DMS53 treated with DMSO at 0.1 percent for 48 hours (cell line): ENCODE measurements at regions not wholly inside any gene's neighbourhood (a gene's known extent, or its start where the extent isn't known, plus 50 kb on each side); places are given as distances from the start of the nearest gene placed in this dataset.
"Not testable (repeated sequence)": the region's sequence is repeated elsewhere in the genome, so short reads cannot be mapped to it uniquely, and the experiment has no call there.

ENCODE experiments used
- DNase-seq: peaks from one replicate; lab custom pipeline; 2025; ENCODE audit not compliant: unreplicated experiment; lab: John Stamatoyannopoulos, UW

DNA sequence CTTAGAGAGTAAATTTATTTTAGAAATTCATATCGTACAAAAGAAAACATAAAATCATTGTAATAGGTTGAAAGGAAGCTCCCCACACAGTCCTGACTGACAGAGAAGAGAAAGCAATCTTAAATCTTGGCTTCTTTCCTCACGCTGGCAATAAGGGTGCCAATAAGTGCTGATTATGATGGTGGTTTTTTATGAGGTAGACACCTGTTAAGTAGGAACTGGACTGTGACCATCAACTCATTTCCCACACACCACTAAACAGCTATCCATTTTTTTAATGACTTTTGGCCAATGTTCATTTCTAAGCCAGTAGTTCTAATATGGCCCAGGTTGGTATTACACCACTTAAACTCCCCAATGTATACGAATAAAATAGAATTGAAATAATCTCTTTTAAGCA lies 893.5 kb upstream of the NUDT12 start:
- DNase-seq = no peak

- peak; percentile 17 for DNase-seq
Observed at GRCh38 chr5:104452550-104452949, 890.0 kb upstream of the NUDT12 start.

DNA sequence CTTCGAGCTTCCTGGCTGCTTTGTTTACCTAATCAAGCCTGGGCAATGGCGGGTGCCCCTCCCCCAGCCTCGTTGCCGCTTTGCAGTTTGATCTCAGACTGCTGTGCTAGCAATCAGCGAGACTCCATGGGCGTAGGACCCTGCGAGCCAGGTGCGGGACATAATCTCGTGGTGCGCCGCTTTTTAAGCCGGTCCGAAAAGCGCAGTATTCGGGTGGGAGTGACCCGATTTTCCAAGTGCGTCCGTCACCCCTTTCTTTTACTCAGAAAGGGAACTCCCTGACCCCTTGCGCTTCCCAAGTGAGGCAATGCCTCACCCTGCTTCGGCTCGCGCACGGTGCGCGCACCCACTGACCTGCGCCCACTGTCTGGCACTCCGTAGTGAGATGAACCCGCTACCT lies 889.3 kb upstream of the NUDT12 start:
- DNase-seq = not testable (repeated sequence)

DNA sequence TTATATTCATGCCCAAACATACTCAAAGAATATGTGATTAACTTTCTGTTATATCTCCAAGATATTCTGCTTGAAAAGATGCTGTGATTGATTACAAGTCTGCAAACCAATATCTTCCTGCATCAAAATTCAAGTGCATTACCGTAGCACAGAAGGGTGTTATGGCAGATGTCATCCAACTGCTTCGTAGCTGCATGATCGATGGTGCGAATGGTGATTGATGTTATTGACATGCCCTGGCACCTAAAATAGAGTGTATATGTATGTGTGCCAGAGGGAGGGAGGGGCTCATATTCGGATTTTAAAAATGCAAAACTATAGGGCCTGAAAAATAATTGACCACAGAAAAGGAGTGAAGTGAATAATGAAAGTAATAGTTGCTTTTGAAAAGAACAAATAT lies 882.1 kb upstream of the NUDT12 start:
- DNase-seq = no peak

- no peak for DNase-seq
Observed at GRCh38 chr5:104443706-104444105, 881.1 kb upstream of the NUDT12 start.

GRCh38 chr5:104431981-104432380 lies 869.4 kb upstream of the NUDT12 start:
- no peak for DNase-seq

DNA sequence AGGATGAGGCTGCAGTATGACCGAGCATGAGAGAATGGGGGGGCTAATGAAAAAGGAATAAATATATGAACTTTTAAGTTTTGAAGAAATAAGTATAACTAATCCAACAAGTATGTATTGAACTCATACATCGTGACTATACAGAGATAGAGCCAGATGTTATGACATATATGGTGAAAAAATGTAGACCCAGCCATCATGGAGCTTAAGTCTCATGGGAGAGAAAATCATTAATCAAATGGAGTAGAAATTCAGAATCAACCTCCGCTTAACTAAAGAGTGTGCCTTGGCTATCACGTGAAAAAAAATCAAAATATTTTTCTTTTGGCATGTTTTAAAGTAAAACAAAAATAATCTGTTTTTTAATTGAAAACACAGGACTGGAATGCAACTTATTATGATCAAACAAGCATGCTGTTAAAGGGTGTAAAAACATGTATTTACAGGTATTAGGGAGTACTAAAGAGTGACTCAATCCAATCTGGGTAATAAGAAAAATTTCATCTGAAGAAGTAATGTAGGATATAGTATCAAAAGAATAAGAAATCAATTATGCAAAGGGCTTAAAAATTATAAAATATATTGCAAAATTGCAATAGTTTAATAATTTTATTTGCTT lies 868.5 kb upstream of the NUDT12 start:
- DNase-seq = no peak

- DNase-seq = no peak
Observed at GRCh38 chr5:104429911-104430310, 867.3 kb upstream of the NUDT12 start.

DNA sequence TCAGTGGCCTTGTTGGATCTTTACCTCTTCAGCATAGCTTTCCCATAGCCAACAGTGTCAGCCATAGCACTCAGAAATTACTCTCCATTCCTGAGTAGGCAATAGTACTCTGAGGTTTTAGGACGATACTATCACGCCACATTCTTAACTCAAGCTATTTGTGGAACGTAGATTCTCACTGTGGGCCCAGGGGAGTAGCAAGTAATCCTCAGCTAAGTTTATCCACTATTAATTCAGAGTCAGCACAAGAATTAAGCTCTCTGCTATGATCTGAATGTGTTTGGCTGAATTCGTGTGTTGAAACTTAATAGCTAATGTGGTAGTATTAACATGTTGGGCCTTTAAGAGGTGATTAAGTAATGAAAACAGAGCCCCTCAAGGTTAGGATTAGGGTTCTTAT lies 858.8 kb upstream of the NUDT12 start:
- DNase-seq = no peak

DNA sequence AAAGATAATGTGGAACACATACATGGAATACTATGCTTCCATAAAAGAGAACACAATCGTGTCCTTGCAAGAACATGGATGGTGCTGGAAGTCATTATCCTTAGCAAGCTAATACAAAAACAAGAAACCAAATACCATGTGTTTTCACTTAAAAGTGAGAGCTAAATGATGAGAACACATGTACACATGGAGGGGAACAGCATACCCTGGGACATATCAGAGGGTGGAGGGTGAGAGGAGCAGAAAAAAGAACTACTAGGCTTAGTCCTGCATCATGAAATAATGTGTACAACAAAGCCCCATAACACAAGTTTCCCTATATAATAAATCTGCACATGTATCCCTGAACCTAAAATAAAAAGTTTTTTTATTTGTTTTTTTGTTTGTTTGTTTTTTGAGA lies 855.5 kb upstream of the NUDT12 start:
- no peak for DNase-seq

- DNase-seq = peak; percentile 48
Observed at GRCh38 chr5:104412649-104413240, 850.2 kb upstream of the NUDT12 start.

GRCh38 chr5:104400941-104401340 lies 838.4 kb upstream of the NUDT12 start:
- no peak for DNase-seq

- no peak for DNase-seq
Observed at GRCh38 chr5:104385906-104386305, 823.3 kb upstream of the NUDT12 start.

DNA sequence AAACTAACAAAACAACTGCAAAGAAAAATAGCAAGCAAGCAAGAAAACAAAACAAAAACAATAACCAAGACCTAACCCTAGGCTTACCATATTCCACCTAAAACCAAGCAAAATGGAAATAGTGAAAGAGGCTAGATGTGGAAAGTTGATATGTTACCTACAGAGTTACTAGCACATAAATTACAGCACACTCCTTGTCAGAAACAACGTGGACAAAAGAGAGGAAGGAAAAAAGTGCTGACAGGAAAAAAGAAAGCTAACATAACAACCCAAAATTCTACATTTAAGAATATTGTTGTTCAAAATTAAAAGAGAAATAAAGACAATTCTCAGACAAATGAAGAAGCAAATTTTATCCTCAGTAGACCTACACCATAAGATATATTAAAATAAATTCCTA lies 812.8 kb upstream of the NUDT12 start:
- no peak for DNase-seq

DNA sequence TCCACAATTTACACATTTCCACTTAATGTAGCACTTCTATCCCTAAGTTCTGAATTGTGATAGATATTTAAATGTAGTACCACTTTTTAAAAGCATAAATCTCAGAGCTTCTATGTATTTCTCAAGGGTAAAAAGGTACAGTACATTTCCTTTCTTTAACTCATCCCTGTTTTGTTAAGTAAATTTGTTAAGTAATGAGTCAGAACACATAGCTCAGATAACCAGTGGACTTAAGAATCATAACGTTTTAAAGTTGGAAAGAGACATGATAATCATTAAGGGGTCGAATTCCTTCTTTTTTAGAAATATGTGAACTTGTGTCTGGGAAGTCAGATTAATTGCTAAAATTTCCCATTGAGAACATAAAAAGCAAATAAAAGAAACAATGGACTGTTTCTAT lies 810.2 kb upstream of the NUDT12 start:
- DNase-seq = no peak

GRCh38 chr5:104372376-104372775 lies 809.8 kb upstream of the NUDT12 start:
- DNase-seq = no peak

- DNase-seq = no peak
Observed at GRCh38 chr5:104370523-104370922, 807.9 kb upstream of the NUDT12 start.

DNA sequence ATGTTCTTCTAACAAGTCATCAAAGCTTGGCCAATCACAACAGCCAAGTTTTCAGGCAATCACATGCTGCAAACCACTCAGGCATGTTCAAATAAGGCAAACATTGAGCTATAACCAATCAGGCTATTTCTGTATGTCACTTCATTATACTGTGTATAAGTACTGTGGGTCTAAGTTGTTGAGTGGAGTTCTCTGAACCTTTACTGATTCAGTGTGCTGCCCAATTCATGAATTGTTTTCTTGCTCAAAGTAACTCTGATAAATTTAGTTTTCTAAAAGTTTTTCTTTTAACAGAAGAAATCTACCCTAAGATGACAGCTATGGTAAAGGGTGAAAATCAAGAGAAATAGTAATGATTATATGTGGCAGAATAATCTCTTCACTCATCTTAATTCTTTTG lies 805.4 kb upstream of the NUDT12 start:
- no peak for DNase-seq

- DNase-seq = no peak
Observed at GRCh38 chr5:104363567-104363966, 801.0 kb upstream of the NUDT12 start.

DNA sequence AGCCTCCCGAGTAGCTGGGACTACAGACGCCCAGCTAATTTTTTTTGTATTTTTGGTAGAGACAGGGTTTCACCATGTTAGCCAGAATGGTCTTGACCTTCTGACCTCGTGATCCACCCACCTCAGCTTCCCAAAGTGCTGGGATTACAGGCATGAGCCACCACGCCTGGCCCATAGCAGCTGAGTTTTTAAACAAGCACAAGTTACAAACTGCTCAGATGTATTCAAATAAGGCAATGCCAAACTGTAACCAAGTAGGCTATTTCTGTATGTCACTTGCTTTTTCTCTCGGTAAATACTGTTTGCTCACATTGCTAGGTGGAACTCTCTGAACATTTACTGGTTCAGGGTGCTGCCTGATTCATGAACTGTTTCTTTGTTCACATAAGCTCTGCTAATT lies 799.3 kb upstream of the NUDT12 start:
- no peak for DNase-seq

DNA sequence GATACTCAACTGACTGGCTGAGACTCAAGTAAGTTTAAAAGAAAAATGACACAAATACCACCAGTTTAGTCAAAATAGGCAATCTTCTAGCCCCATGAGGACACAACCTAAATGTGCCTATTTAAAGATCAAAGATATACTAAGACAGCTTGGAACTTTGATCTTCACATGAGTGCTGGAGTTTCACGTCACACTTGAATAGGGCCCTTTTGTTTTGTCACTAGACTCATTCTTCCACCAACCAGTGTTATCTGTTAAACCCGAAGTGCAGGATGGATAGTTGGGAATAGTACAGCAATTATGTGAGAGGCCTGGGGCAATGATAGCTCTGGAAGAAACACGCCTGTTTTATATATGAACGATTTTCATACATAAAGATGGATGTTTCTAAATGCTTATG lies 792.8 kb upstream of the NUDT12 start:
- no peak for DNase-seq

DNA sequence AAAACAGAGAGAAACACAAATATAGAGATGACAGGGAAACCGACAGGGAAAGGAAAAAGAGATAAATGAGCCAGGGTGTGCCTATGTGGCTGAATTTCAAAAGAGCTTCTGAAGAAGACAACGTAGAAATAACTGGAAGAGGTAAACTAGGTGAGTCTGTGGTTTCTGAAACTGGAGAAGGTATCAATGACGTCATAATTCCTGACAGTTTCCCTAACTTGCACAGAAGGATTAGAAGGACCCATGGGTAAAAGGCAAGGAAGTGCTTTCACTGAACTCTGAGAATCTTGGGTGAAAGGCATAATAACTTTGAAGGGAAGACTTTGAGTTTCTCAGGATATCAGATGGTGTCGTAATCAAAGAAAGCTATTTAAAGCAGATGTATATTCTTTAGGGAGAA lies 790.8 kb upstream of the NUDT12 start:
- DNase-seq = no peak

DNA sequence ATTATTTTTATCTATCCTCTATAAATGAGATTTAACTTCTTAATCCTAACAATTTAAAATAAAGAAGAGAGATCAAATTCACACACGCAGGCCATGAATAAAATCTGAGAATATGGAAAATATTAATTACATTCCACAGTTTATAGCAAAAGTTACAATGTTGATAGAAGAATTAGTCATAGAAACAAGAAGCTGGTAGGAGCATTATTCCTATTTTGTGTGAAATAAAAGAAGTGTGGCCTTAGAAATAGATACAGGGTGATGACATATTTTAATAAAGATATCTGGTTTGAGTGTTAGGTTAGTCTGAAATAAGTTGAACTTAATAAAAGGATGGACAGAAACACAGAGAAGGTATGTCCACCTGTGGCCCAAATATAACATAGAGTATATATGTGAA lies 790.4 kb upstream of the NUDT12 start:
- no peak for DNase-seq
